ENCODE measurements at regions not wholly inside any gene's neighbourhood (a gene's known extent, or its start where the extent isn't known, plus 50 kb on each side); places are given as distances from the start of the nearest gene placed in this dataset.

GRCh38 chr13:71339736-71340135, 527.3 kb downstream of the DACH1 start:
- TF ChIP-seq CTCF (IDR thresholded peaks at IDR 0.05; ENCODE audit: low read depth, low read length) (no peak), POLR2A (IDR thresholded peaks at IDR 0.05; ENCODE audit: extremely low read depth, insufficient read length) (no peak), MAX (IDR thresholded peaks at IDR 0.05; ENCODE audit: low read depth, low read length) (no peak), MYC (IDR thresholded peaks at IDR 0.05; ENCODE audit: low read depth, low read length) (no peak)

Measured in NB4 (cell line).